MM.1S (cell line): ENCODE measurements at regions not wholly inside any gene's neighbourhood (a gene's known extent, or its start where the extent isn't known, plus 50 kb on each side); places are given as distances from the start of the nearest gene placed in this dataset.

ENCODE experiments used
- CTCF ChIP-seq: fragments of 300-600 bp; sonication (generic); IDR thresholded peaks from 2 replicates; pipeline ENCODE4 v1.5.1; 2016; ENCODE audit warnings: antibody characterized with exemption, low read length, mixed read lengths
- EZH2 ChIP-seq: fragments of 300-600 bp; sonication (generic); optimal IDR thresholded peaks from 2 replicates; pipeline ENCODE3; 2017; ENCODE audit warnings: low read depth, mild to moderate bottlenecking, antibody characterized with exemption, low read length, mixed read lengths
- EZH2phosphoT487 ChIP-seq: fragments of 300-600 bp; sonication (generic); IDR thresholded peaks from 2 replicates; pipeline ENCODE4 v1.6.1; 2018; ENCODE audit warnings: antibody characterized with exemption, low read length

GRCh38 chr10:109019001-109019424 lies 904.3 kb downstream of the XPNPEP1 start:
- TF ChIP-seq CTCF, result peak; percentile 30
- TF ChIP-seq EZH2, result no peak
- TF ChIP-seq EZH2phosphoT487, result no peak
